Endothelial cell of umbilical vein (primary cell): ENCODE measurements at regions not wholly inside any gene's neighbourhood (a gene's known extent, or its start where the extent isn't known, plus 50 kb on each side); places are given as distances from the start of the nearest gene placed in this dataset.
A peak's percentile ranks its signal among the peaks of the same experiment; 100 is the strongest.
"Not testable (repeated sequence)": the region's sequence is repeated elsewhere in the genome, so short reads cannot be mapped to it uniquely, and the experiment has no call there.

Experiments used
- BruUV-seq: library from RNA; stranded (reverse); fragments of 400-500 nt; replicated peaks from 2 replicates; lab custom pipeline; 2021; lab: Mats Ljungman, UMichigan
- CTCF ChIA-PET: fragments of 300-600, 350-600 bp; sonication (Branson Sonifier 250); formaldehyde crosslinking; loops from one replicate; lab custom pipeline; 2021; ENCODE audit warnings: antibody characterized with exemption, inconsistent platforms; lab: Charles Lee
- POLR2A ChIA-PET: fragments of 300-600, 350-600 bp; sonication (Branson Sonifier 250); formaldehyde crosslinking; loops from one replicate; lab custom pipeline; 2021; ENCODE audit warnings: antibody characterized with exemption, inconsistent platforms; lab: Charles Lee
- DNase-seq: peaks from one replicate; pipeline ENCODE4 v3.0.0-alpha.2; 2011; ENCODE audit warnings: low read depth, low spot score
- FAIRE-seq: peaks from 2 replicates; lab custom pipeline; 2011; peaks lifted over from hg19 to GRCh38; lab: Jason Lieb, UNC
- H2AFZ ChIP-seq: 2 replicates; pipeline ENCODE4 v1.6.0; 2012; ENCODE audit warnings: low read depth, low read length, control low read depth, inconsistent platforms
- H3K27ac ChIP-seq: 2 replicates; pipeline ENCODE4 v1.5.1; 2011; ENCODE audit warnings: low read depth, mild to moderate bottlenecking, control low read depth, low read length, moderate library complexity; ENCODE audit not compliant: insufficient read depth
- H3K27me3 ChIP-seq, 2 experiments: 2 replicates each; pipeline versions ENCODE4 v1.6.0 to v1.6.1; 2011; ENCODE audit warnings: low read length in 2 of 2, mixed read lengths in 1 of 2; ENCODE audit not compliant: control insufficient read depth in 2 of 2, insufficient read depth in 2 of 2
- H3K36me3 ChIP-seq, 2 experiments: 2 replicates in 1 of 2; 3 replicates in 1 of 2; pipeline ENCODE4 v1.5.1; 2011; ENCODE audit warnings: low read length in 2 of 2, mild to moderate bottlenecking in 1 of 2, moderate library complexity in 1 of 2; ENCODE audit not compliant: control insufficient read depth in 2 of 2, insufficient read depth in 2 of 2; ENCODE audit errors: extremely low read depth in 1 of 2
- H3K4me1 ChIP-seq: 3 replicates; pipeline ENCODE4 v1.5.1; 2011; ENCODE audit warnings: mild to moderate bottlenecking, low read length; ENCODE audit not compliant: control insufficient read depth, insufficient read depth; ENCODE audit errors: extremely low read depth
- H3K4me2 ChIP-seq: 2 replicates; pipeline ENCODE4 v1.6.1; 2011; ENCODE audit warnings: low read length, control low read depth, mixed read lengths; ENCODE audit not compliant: insufficient read depth
- H3K4me3 ChIP-seq, 3 experiments: fragments of 200-600 bp in 1 of 3; sonication (generic), shearing (Covaris generic) in 1 of 3; replicated peaks in 1 of 3; 2 replicates each; pipeline ENCODE4 v1.5.1; 2011 to 2016; ENCODE audit warnings: control low read depth in 3 of 3, low read length in 3 of 3, mild to moderate bottlenecking in 2 of 3, inconsistent platforms in 1 of 3, low read depth in 1 of 3, moderate library complexity in 1 of 3; ENCODE audit not compliant: insufficient read depth in 1 of 3
- H3K79me2 ChIP-seq: 2 replicates; pipeline ENCODE4 v1.6.0; 2012; ENCODE audit warnings: low read length, inconsistent platforms; ENCODE audit not compliant: control insufficient read depth, insufficient read depth
- H3K9ac ChIP-seq: replicated peaks from 2 replicates; pipeline ENCODE3; 2011; ENCODE audit warnings: low read length, control low read depth; ENCODE audit not compliant: insufficient read depth; ENCODE audit errors: extremely low read depth
- H3K9me1 ChIP-seq: replicated peaks from 3 replicates; pipeline ENCODE4 v1.6.0; 2011; ENCODE audit warnings: mild to moderate bottlenecking, low read length; ENCODE audit not compliant: control insufficient read depth, insufficient read depth; ENCODE audit errors: extremely low read depth
- H3K9me3 ChIP-seq: replicated peaks from 2 replicates; pipeline ENCODE4 v1.5.1; 2012; ENCODE audit warnings: low read length, inconsistent platforms; ENCODE audit not compliant: control insufficient read depth, insufficient read depth
- H4K20me1 ChIP-seq: replicated peaks from 2 replicates; pipeline ENCODE3; 2011; ENCODE audit warnings: mild to moderate bottlenecking, low read length; ENCODE audit not compliant: control insufficient read depth, insufficient read depth; ENCODE audit errors: extremely low read depth
- EZH2 ChIP-seq: IDR thresholded peaks from 2 replicates; pipeline ENCODE4 v1.6.1; 2012; ENCODE audit warnings: borderline replicate concordance, low read depth, mild to moderate bottlenecking, moderate library complexity, low read length, inconsistent platforms; ENCODE audit not compliant: severe bottlenecking
- FOS ChIP-seq: IDR thresholded peaks from 2 replicates; pipeline ENCODE4 v1.6.1; 2011; ENCODE audit warnings: mild to moderate bottlenecking, low read length, moderate library complexity, borderline replicate concordance; ENCODE audit not compliant: insufficient read depth
- GATA2 ChIP-seq: IDR thresholded peaks from 2 replicates; pipeline ENCODE4 v1.7.0; 2011; ENCODE audit warnings: low read depth, mild to moderate bottlenecking, moderate library complexity, mixed read lengths, low read length; ENCODE audit not compliant: insufficient read length, insufficient read depth
- JUN ChIP-seq: IDR thresholded peaks from 2 replicates; pipeline ENCODE4 v1.6.1; 2011; ENCODE audit warnings: borderline replicate concordance, low read depth; ENCODE audit not compliant: insufficient read length, insufficient read depth
- POLR2A ChIP-seq: IDR thresholded peaks from 2 replicates; pipeline ENCODE4 v1.6.1; 2012; ENCODE audit warnings: low read depth, mild to moderate bottlenecking, control low read depth, low read length
- POLR2AphosphoS5 ChIP-seq: IDR thresholded peaks from 2 replicates; pipeline ENCODE4 v1.6.1; 2012; ENCODE audit warnings: low read depth, mild to moderate bottlenecking, control low read depth, low read length, moderate library complexity; ENCODE audit not compliant: insufficient read depth
- dilution Hi-C: fragments of 300-500 bp; cut with MboI; formaldehyde crosslinking; loops from one replicate; pipeline ENCODE4 v1.15.0; 2019; ENCODE audit warnings: low sequenced_read_pairs; ENCODE audit not compliant: extremely low pct_ligation_motif_present
- intact Hi-C: fragments of 100-400 bp; cut with micrococcal nuclease; formaldehyde crosslinking; loops from one replicate; pipeline ENCODE4 v1.10.0; 2022

DNA sequence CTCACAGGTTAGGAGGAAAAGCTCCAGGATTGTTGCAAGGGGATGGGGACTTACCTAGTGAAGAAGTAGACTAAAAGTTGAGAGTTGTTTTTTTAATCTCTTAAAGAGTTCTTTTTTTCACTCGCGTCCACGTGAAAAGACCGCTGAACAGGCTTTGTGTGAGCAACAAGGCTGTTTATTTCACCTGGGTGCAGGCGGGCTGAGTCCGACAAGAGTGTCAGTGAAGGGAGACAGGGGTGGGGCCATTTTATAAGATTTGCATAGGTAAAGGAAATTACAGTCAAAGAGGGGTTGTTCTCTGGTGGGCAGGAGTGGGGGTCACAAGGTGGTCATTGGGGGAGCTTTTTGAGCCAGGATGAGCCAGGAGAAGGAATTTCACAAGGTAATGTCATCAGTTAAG, 249.7 kb downstream of the USP25 start:
- intact Hi-C loops, H3K36me3 ChIP-seq, CTCF ChIA-PET, H3K9me3 ChIP-seq, H3K27ac ChIP-seq, H3K9me1 ChIP-seq, H3K27me3 ChIP-seq, FAIRE-seq, H4K20me1 ChIP-seq, POLR2A ChIA-PET, H3K79me2 ChIP-seq, H3K4me3 ChIP-seq, dilution Hi-C loops, BruUV-seq, H3K4me2 ChIP-seq, H3K4me1 ChIP-seq, H2AFZ ChIP-seq, DNase-seq, H3K9ac ChIP-seq: not testable (repeated sequence)

DNA sequence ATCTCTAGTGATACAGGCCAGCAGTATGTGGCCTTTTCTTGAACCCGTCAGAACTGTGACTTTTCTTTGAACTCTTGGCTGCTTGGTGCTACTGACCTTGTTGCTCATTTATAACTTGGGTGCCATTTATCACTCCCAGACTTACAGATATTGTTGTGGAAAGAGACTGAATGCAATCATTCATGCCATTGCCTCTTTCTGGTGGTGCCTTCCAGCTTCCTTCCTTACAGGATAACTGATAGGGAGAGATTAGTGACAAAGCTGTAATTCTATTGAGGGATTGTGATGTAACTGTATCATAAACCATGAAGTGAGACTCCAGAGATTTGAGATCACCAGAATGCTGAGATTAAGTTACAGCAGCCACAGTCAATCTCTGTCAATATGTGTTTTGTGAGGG, 256.5 kb downstream of the USP25 start:
- peak overlapping the region; percentile 86 for H3K27ac ChIP-seq
- FAIRE-seq (peak; percentile 71), DNase-seq (peak; percentile 98)
- intact Hi-C loops = loop anchor here (5.0 kb wide), 1 partner anchor 211 kb away; no protein-coding TSS in a partner anchor
- CTCF ChIA-PET = interaction anchor here (1.3 to 2.3 kb wide), 3 partner anchors 8 to 344 kb away, joined by 3 to 7 read pairs (median 4); no protein-coding TSS in a partner anchor
- no peak overlapping the region for H3K4me3 ChIP-seq
- dilution Hi-C loops = no loop called here
- BruUV-seq = no TSS peak
- H3K79me2 ChIP-seq = no peaks in the 10 kb centered on the region
- TF ChIP-seq FOS = no peak
- TF ChIP-seq POLR2AphosphoS5 = peak; percentile 83
- peak; percentile 85 for TF ChIP-seq JUN
- peak; percentile 97 for TF ChIP-seq GATA2
- no peak for TF ChIP-seq EZH2
- TF ChIP-seq POLR2A = peak; percentile 55
- peak overlapping the region; percentile 62 for H3K9ac ChIP-seq
- H3K4me1 ChIP-seq = peaks cover 29% of the 10 kb centered on the region
- H2AFZ ChIP-seq = peak overlapping the region; percentile 59
- no peaks in the 10 kb centered on the region for H4K20me1 ChIP-seq
- H3K36me3 ChIP-seq = no peaks in the 10 kb centered on the region
- no peaks in the 10 kb centered on the region for H3K9me3 ChIP-seq
- POLR2A ChIA-PET = interaction anchor here (0.6 kb wide), 1 partner anchor 192 kb away, joined by 3 read pairs; no protein-coding TSS in a partner anchor
- H3K4me2 ChIP-seq = peak overlapping the region; percentile 92
- no peaks in the 10 kb centered on the region for H3K27me3 ChIP-seq
- H3K9me1 ChIP-seq = no peaks in the 10 kb centered on the region
